Ureter (tissue), 1 donor: ENCODE measurements at regions not wholly inside any gene's neighbourhood (a gene's known extent, or its start where the extent isn't known, plus 50 kb on each side); places are given as distances from the start of the nearest gene placed in this dataset.

Experiments
- DNase-seq: peaks from one replicate; pipeline ENCODE4 v3.0.0-alpha.2; 2020; ENCODE audit warnings: low spot score
- donor health status: DM: yes; HTN: yes; CAD: no.

DNA sequence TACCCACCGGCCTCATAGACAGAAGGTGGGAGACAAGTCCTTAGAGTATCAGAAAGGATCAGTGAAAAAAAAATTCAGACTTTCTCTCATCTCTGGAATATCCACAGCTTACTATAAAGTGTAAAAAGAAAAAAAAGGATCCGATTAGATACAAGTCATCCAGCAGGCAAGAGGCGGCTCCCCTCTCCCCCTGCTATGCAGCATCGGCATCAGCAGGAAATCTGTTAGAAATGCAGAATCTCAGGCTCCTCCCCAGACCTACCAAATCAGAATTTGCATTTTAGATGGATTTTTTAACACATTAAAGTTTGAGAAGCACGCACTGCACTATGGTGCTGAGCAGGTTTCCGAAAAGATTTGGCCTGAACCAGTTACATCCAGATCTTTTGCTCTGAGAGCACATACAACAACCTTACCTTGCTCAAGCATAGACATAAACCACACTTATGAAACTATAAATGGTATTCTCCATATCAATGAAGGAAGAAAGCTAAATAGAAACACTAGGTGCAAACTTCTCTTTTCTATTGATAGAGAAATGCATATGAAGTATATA is 117.0 kb upstream of the POU3F2 start:
- no peak for DNase-seq

DNA sequence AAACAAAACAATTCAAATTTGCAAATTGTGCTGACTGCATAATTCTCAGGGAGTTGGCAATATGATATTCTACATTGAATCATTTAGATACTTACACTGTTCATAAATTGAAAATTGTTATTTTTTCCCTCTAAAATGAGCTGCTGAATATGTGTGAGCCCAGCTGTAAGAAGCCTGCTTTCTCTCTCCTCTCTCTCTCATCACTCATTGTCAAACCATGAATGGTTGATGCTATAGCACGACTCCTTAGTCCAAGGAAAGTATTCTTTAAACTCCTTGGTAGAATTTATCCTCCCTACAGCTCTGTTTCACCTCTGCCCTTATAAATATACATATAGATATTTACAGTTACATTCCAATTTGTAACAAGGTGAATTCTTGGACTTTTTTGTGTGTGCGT is 116.4 kb upstream of the POU3F2 start:
- DNase-seq = no peak

DNA sequence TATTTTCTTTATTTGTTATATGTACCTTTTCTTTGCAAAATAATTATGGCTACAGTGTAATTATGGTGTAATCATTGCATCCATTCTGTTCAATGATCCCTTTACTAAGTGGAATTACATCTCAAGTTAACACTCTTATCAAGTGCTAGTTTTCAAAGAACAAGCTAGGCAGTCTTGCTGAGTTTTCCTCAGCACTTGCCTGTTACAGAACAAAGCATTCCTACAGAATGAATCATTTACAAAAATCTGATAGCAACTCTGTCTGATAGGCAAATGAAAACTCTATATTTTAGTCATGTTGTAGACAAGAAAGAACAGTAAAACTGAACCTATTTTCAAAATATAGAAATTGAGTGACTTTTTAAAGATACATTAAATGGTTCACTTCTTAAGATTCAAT is 109.8 kb upstream of the POU3F2 start:
- DNase-seq = no peak

DNA sequence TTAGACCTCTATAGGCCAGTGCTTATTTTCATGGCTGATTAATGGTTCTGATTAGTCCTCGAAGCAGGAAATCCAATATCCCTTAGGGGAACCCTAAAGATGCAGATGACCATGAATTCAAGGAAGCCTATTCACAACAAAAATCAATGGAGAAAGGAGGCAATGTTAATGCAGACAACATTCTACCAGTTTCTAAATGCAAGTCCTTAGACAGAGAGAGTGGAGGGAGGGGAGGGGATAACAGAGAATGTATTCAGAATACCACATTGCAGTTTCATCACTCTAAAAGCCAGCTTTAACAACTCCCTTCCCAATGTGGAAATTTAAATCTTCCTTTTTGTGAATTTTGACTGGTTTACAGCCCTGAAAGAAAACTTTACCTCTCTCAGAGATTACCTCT is 87.1 kb upstream of the POU3F2 start:
- DNase-seq = no peak

DNA sequence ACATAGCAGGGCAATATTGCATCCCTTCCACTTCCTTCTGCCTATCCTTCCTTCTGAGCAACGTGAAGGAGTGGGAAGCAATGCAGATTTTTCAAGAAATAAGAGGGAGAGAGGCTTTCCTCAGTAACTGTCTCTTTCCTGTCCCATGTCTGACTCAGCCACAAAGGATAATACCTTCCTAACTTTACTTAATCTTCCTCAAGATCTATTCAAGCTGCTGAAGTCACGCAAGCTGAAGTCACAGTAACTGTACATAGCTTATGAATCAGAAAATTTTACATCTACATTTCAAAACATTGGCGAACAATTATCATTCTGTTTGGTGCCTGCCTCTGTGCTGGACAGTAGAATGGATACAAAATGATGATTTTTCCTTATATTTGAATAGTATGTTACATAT is 86.4 kb upstream of the POU3F2 start:
- DNase-seq = no peak

DNA sequence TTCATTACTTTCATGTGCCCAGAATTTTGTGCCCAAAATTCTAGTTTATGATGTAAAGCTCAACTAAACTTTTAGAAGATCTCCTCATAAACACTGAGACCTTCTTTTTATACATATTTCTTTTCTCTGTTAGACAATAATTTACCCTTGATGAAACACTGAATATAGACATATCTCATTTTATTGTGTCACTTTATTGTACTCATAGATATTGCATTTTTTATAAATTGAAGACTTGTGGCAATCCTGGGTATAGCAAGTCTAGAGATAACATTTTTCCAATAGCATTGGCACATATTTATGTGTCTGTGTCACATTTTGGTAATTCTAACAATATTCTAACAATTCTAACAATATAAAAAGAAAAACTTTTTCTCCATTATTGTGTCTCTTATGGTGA is 74.9 kb upstream of the POU3F2 start:
- no peak for DNase-seq

DNA sequence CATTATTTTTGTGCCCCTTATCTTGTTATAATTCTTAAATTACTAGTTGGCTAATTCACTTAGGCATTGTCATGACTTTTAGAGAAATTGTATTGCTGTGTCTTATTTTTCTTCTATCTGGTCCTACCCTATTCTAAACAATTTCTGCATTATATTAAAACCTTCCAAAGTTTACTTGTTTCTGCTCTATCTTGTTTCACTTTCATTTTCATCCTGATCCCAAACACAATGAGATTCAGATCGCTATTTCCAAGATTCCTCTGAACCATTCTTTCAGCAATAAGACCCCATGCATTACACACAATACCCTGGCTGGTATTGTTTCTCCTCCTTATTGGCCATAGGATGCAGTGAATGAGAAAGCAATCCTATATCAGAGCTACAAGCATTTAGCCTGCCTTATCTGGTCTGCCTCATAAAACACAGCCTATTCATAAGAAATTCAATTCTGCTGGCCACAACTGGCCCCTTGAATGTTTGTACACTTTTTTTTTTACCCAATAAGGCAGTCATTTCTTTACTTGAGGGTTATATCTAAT is 69.9 kb upstream of the POU3F2 start:
- no peak for DNase-seq

DNA sequence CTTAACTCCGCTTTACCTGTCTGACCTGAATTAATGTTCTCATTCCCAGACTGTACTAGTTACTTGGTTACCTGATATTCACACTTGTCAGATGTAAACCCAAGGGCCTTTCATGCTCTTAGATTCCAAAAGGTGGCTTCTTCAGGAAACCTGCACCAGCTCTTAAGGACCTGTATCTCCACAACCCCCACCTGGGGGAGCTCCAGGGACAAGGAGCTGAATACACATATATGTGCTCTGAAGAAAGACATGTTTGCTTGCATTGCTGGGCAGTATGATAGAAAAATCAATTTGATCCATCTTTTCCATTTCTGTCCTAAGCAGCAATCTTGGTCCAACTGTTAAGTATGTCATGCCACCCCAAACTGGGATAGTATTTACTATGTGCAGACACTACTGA is 64.8 kb upstream of the POU3F2 start:
- no peak for DNase-seq

DNA sequence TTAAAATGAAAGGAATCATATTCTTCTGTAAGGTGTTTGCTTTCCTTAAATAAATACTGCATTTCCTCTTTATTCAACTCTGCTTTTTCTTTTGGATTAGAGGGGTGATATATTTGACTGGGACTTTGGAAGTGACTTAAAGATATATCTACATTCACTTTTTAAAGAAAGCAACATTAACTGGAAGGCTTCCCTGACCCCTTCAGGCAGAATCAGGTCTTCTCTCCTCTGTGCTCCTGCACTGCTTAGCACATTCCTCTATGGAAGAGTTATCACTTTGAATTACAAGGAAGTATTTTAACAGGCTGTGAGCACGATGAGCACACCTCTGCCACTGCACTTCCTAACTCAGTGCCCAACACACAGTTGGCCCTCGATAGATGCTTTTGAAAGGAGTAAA is 59.2 kb upstream of the POU3F2 start:
- DNase-seq = no peak

DNA sequence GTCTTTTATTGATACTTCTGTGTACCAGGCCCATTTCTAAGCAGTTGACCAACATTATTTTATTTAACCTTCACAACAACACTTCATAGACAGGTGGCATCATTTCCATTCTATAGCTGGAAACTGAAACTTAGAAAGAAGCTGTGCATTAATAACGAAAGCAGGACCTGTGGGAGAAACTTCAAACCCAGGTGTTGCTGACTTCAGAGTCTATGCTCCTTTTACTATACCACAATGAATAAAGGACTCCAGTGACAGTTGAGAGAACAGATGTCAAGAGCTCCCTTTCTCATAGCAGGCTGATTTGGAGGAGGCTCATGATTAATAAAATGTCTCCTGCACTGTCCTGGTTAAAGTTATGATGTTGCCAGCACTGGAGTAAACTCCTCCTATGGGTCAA is 56.6 kb upstream of the POU3F2 start:
- DNase-seq = no peak

DNA sequence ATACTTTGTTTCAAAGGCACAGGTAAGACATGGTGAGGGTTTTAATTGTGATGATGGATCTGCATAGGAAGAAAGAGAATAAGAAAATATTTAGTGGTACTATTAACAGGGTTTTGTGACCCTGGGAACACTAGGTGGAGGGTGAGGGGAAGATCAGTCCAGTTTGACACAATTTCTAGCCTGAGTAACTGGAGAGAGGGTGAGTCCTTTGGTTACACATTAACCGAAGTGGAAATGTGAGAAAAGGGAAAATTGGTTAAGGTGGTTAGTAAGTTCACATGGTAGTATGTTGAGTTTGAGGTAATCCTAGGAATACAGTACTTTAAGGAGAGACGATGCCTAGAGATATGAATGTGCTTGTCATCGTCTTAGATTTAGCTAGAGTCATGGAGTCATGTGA is 54.8 kb upstream of the POU3F2 start:
- no peak for DNase-seq

DNA sequence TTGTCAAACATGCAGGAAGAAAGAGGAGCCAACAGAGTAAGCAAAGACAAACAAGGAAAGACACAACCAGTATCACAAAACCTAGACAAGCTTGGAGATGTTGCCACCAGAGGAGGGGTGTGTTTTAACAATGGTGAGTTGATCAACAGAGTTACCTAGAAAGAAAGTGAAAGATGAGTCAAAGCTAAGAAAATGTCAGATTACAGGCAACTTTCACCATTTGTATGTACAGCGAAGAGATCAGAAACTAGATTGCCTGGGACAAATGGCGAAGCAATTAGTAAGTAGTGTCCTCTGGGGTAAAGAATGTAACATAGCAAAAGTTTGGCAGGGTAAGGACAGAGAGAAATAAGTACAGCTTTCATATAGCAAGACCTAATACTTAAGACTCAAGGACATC is 51.6 kb upstream of the POU3F2 start:
- DNase-seq = no peak

DNA sequence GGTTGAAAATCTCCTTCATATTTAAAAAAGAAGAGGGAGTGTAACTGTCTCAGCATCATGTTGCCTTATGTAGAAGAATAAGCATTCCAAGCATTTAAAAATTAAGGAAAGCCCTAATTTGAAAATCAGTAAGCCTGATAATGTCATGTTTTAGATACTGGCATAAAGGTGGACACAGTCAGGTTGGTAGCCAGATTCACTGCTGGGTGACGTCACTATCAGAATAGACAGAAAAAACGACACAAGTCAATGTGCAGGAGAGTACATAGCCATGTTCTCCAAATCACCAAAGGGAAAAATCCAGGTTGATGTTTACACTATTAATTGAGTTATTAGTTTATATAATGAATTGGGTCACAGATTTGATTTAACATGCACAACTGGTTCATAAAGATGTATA is 50.8 kb upstream of the POU3F2 start:
- DNase-seq = no peak
